ENCODE measurements at regions not wholly inside any gene's neighbourhood (a gene's known extent, or its start where the extent isn't known, plus 50 kb on each side); places are given as distances from the start of the nearest gene placed in this dataset.
"Not testable (repeated sequence)": the region's sequence is repeated elsewhere in the genome, so short reads cannot be mapped to it uniquely, and the experiment has no call there.

- no peak for DNase-seq
- no peak for TF ChIP-seq GATA1 (IDR thresholded peaks at IDR 0.05; ENCODE audit: low read depth, low read length)
- no peak for TF ChIP-seq POLR2A (IDR thresholded peaks at IDR 0.05; ENCODE audit: low read length)
Observed at GRCh38 chr12:25866586-25867378, 91.7 kb upstream of the RASSF8 start.

DNA sequence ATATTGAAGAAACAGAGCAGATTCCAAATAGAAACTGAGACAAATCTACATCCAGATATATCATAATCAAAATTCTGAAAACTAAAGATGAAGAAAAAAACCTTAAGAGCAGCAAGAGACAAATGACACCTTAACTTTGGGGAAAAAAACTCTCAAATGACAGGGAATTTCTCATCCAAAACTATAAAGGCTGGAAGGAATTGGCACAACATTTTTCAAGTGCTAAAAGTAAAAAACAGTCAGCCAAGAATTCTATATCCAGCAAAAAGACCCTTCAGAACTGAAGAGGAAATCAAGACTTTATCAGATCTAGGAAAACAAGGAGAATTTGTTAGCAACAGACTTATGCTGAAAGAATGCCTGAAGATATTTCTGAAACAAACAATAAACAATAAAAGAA lies 90.3 kb upstream of the RASSF8 start:
- no peak for DNase-seq
- TF ChIP-seq GATA1 (IDR thresholded peaks at IDR 0.05; ENCODE audit: low read depth, low read length) (no peak), POLR2A (IDR thresholded peaks at IDR 0.05; ENCODE audit: low read length) (no peak)

DNA sequence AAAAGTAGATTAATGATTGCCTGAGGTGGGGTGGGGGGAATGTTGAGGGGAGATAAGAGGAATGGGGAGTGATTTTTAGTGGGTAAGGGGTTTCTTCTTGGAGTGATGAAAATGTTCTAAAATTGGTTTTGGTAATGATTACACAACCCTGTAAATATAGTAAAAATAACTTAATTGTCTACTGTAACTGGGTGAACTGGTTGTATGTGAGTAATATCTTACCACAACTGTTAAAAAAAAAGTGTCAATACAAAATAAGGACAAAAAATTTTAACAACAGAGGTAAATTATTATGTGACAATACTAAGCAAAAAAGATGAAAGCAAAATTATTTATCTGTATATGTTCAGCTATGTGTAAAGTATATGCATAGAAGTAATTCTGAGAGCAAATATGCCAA lies 86.3 kb upstream of the RASSF8 start:
- TF ChIP-seq GATA1 (IDR thresholded peaks at IDR 0.05; ENCODE audit: low read depth, low read length) (no peak), POLR2A (IDR thresholded peaks at IDR 0.05; ENCODE audit: low read length) (no peak)
- DNase-seq, result no peak

- TF ChIP-seq GATA1 (IDR thresholded peaks at IDR 0.05; ENCODE audit: low read depth, low read length) (no peak), POLR2A (IDR thresholded peaks at IDR 0.05; ENCODE audit: low read length) (no peak)
- DNase-seq, result no peak
Observed at GRCh38 chr12:25875661-25876060, 82.8 kb upstream of the RASSF8 start.

DNA sequence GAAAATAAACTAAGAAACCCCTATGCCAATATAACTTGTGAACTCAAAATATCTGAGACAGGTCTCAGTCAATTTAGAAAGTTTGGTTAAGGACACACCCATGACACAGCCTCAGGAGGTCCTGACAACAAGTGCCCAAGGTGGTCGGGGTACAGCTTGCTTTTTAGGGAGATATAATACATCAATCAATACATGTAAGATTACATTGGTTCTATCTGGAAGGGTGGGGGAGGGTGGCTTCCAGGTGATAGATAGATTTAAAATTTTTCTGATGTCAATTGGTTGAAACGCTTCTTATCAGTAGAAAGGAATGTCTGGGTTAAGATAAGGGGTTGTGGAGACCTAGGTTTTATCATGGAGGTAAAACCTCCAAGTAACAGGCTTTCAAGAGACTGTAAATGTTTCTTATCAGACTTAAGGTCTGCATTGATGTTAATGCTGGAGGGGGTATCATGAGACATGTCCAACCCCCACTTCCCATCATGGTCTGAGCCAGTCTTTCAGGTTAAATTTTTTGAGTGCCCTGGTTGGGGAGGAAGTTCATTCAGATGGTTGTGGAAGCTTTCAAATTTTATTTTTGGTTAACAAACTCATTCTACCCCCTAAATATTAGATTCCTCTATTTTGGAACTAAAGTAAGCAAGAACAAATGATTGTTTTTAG lies 82.0 kb upstream of the RASSF8 start:
- TF ChIP-seq GATA1 (IDR thresholded peaks at IDR 0.05; ENCODE audit: low read depth, low read length), result no peak
- no peak for TF ChIP-seq POLR2A (IDR thresholded peaks at IDR 0.05; ENCODE audit: low read length)
- DNase-seq, result peak; percentile 13 to 44

GRCh38 chr12:25877446-25877845 lies 81.0 kb upstream of the RASSF8 start:
- TF ChIP-seq GATA1 (IDR thresholded peaks at IDR 0.05; ENCODE audit: low read depth, low read length) (no peak), POLR2A (IDR thresholded peaks at IDR 0.05; ENCODE audit: low read length) (no peak)
- DNase-seq, result no peak

DNA sequence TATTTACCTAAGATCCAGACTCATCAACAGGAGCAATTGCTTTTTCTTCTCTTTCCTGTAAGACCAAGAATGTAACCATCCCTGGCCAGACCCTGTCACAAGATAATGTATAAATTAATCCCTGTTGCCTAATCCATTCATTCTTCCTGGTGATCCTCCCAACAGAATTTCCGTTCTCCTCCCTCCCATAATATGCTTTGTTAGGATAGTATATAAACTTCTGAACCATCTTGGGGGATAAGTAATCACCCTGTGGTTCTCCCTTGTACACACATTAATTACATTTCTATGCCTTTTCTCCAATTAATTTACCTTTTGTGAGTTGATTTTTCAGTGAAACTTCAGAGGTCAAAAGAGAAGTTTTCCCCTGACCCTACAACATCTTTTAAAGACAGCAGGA lies 76.2 kb upstream of the RASSF8 start:
- DNase-seq, result no peak
- TF ChIP-seq GATA1 (IDR thresholded peaks at IDR 0.05; ENCODE audit: low read depth, low read length) (no peak), POLR2A (IDR thresholded peaks at IDR 0.05; ENCODE audit: low read length) (no peak)

DNA sequence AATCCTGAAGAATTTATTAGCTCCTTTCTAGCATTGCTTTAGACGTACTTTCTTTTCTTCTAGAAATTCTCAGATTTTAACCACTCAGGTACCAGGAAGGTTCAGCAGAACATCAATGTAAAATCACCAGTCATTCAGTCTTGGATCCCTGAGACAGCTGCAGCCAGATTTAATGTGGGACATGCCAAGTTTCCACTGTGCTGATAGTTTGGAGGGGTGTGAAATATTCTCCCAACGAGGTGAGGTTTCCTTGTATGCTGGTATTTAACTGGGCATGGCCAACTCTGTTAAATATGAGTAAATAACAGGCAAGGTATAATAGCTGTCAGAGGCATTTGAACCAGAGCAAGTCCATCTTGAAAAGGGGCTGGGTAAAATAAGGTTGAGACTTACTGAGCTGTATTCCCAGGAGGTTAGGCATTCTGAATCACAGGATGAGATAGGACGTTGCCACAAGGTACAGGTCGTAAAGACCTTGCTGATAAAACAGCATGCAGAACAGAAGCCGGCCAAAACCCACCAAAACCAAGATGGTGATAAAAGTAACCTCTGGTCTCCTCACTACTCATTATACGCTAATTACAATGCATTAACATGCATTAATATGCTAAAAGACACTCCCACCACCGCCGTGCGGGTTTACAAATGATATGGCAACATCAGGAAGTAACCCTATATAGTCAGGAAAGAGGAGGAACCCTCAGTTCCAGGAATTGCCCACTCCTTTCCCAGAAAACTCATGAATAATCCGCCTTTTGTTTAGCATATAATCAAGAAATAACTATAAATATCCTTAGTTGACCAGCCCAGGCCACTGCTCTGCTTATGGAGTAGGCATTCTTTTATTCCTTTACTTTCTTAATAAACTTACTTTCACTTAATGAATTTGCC lies 75.2 kb upstream of the RASSF8 start:
- TF ChIP-seq POLR2A (IDR thresholded peaks at IDR 0.05; ENCODE audit: low read length) (no peak), GATA1 (IDR thresholded peaks at IDR 0.05; ENCODE audit: low read depth, low read length) (no peak)
- no peak for DNase-seq

- TF ChIP-seq GATA1 (IDR thresholded peaks at IDR 0.05; ENCODE audit: low read depth, low read length) (no peak), POLR2A (IDR thresholded peaks at IDR 0.05; ENCODE audit: low read length) (no peak)
- DNase-seq, result no peak
Observed at GRCh38 chr12:25884024-25884919, 74.2 kb upstream of the RASSF8 start.

GRCh38 chr12:25884920-25885234 lies 73.6 kb upstream of the RASSF8 start:
- no peak for DNase-seq
- TF ChIP-seq POLR2A (IDR thresholded peaks at IDR 0.05; ENCODE audit: low read length) (no peak), GATA1 (IDR thresholded peaks at IDR 0.05; ENCODE audit: low read depth, low read length) (no peak)

DNA sequence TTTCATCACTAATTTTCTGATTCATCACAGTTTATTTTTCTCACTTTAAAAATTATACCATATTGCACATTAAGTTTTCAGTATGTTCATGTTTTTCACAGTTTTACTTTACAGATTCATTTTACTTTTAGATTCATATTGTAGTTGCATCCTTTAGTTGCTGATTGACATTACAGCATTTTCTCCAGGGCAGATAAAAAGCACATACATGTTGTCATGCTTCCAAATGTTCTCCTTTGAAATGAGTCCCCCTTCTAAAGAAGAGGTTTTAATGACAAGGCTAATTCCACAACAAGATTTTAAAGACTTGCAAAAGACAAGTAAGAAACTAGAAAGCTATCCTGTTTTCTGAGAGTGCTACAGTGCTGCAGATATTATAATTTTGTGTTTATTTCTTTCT lies 72.1 kb upstream of the RASSF8 start:
- DNase-seq, result no peak
- no peak for TF ChIP-seq GATA1 (IDR thresholded peaks at IDR 0.05; ENCODE audit: low read depth, low read length)
- no peak for TF ChIP-seq POLR2A (IDR thresholded peaks at IDR 0.05; ENCODE audit: low read length)

DNA sequence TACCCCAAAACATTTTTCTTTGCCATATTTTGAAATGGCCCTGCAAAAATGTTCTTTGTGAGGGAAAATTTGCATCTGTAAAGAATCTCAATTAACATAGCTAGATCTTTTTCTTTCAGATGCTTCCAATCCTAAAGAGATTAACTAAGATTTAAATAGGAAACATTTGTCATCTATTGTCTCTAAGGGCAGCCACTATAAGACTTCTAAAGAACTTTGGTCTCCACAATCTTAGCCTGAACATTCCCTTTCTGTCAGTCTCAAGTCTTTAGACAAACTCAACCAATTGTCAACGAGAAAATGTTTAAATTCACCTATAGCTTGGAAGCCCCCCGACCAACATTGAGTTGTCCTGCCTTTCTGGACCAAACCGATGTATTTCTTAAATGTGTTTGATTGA lies 71.1 kb upstream of the RASSF8 start:
- no peak for DNase-seq
- no peak for TF ChIP-seq POLR2A (IDR thresholded peaks at IDR 0.05; ENCODE audit: low read length)

- no peak for DNase-seq
- TF ChIP-seq POLR2A (IDR thresholded peaks at IDR 0.05; ENCODE audit: low read length) (no peak), GATA1 (IDR thresholded peaks at IDR 0.05; ENCODE audit: low read depth, low read length) (no peak)
Observed at GRCh38 chr12:25889185-25889584, 69.3 kb upstream of the RASSF8 start.

GRCh38 chr12:25891095-25891494 lies 67.4 kb upstream of the RASSF8 start:
- DNase-seq, result not testable (repeated sequence)

Data from erythroblast (primary cell).